ENCODE measurements at regions not wholly inside any gene's neighbourhood (a gene's known extent, or its start where the extent isn't known, plus 50 kb on each side); places are given as distances from the start of the nearest gene placed in this dataset.
"Not testable (repeated sequence)": the region's sequence is repeated elsewhere in the genome, so short reads cannot be mapped to it uniquely, and the experiment has no call there.

- DNase-seq: no peak
Observed at GRCh38 chr9:99635032-99635431, 186.7 kb upstream of the NR4A3 start.

GRCh38 chr9:99637641-99638040 is 184.0 kb upstream of the NR4A3 start:
- no peak for DNase-seq

DNA sequence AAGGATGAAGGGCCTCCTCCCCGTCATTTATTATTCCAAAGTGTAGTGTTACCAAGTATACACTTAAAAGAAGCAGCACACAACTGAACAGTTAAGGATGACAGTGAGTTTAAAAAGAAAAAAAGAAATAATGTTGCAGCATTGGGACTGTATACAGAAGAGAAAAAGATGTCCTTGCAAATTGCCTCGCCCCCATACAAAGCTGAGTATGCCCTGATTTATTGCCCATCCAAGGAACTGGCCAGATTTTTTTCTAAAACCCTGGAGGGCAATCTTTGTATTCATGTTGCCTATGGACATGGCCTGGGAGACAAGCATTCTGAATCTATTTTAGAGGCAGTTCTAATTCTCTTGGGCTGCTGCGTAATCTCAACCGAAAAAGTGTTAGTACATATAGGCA is 182.7 kb upstream of the NR4A3 start:
- DNase-seq: no peak

GRCh38 chr9:99647604-99648003 is 174.1 kb upstream of the NR4A3 start:
- DNase-seq: no peak

GRCh38 chr9:99650187-99650874 is 171.4 kb upstream of the NR4A3 start:
- no peak for DNase-seq

DNA sequence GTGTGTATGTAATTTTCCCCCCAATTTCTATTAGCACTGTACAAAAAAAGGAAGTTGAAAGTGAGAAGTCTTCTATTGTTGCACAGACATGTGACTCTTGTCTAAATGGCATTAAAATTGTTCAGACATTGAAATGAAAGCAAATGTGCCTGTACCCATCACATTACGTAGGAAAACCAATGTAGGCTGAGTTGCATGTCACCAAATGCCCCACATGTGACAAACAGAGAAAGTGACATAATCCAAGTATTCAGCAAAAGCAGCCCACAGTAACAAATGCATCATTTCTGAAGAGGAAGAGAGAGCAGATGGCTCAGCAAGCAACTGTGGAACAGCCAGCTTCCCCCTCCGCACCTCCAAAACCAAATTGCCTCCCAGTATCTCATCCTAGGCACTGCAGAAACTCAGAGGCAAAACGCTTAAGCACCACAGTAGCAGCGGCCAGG is 161.5 kb upstream of the NR4A3 start:
- no peak for DNase-seq

GRCh38 chr9:99663297-99663696 is 158.4 kb upstream of the NR4A3 start:
- DNase-seq: no peak

DNA sequence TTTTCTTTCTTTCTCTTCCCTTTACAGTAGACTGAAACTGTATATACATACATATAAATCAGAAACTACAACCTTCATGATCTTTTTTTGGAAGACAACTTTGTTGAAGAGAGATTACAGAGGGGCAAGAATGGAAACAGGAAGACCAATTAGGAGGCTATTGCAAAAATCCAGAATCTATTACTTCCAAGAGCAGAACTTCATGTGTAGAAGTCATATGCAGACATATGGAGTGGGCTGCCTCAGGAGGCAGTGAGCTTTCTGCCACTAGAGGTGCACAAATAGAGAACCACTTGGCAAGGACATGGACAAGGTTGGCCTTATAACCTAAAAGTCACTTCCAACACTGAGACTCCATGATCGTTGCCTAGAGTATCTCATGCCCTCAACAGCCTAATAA is 157.8 kb upstream of the NR4A3 start:
- DNase-seq: no peak

- no peak for DNase-seq
Observed at GRCh38 chr9:99666571-99666970, 155.1 kb upstream of the NR4A3 start.

DNA sequence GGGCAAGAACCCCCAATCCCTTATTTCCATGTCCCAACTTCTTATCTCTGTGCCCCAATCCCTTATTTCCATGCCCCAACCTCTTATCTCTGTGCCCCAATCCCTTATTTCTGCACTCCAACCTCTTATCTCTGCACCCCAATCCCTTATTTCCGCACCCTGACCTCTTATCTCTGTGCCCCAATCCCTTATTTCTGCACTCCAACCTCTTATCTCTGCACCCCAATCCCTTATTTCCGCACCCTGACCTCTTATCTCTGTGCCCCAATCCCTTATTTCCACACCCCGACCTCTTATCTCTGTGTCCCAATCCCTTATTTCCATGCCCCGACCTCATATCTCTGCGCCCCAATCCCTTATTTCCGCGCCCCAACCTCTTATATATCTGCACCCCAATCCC is 150.8 kb upstream of the NR4A3 start:
- DNase-seq: not testable (repeated sequence)

DNA sequence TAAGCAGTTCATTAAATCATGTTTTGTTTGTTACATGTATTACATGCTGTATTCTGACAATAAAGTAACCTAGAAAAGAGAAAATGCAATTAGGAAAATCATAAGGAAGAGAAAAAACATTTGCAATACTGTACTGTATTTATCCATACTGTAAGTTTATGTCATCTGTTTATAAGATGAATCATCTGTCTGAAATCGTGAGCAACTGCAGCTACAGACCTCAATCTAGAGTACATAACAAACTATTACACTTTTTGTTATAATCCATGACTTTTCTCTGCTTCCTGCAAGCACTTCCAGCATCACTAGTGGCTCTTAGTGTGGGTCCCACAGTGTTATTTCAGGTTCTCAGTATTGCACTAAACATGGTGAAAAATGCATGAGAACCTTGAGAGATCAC is 144.4 kb upstream of the NR4A3 start:
- no peak for DNase-seq

- no peak for DNase-seq
Observed at GRCh38 chr9:99678566-99678965, 143.1 kb upstream of the NR4A3 start.

- no peak for DNase-seq
Observed at GRCh38 chr9:99680191-99680590, 141.5 kb upstream of the NR4A3 start.

DNA sequence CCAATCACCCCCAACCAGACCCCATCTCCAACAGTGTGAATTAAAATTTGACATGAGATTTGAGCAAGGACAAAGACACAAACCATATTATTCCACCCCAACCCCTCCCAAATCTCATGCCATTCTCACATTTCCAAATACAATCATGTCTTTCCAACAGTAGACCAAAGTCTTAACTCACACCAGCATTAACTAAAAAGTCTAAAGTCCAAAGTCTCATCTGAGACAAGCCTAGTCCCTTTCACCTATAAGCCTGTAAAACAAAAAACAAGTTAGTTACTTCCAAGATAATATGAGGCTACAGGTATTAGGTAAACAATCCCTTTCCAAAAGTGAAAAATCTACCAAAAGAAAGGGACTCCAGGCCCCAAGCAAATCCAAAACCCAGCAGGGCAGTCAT is 140.6 kb upstream of the NR4A3 start:
- DNase-seq: no peak

GRCh38 chr9:99682378-99682777 is 139.3 kb upstream of the NR4A3 start:
- DNase-seq: no peak

GRCh38 chr9:99682870-99683269 is 138.8 kb upstream of the NR4A3 start:
- no peak for DNase-seq

DNA sequence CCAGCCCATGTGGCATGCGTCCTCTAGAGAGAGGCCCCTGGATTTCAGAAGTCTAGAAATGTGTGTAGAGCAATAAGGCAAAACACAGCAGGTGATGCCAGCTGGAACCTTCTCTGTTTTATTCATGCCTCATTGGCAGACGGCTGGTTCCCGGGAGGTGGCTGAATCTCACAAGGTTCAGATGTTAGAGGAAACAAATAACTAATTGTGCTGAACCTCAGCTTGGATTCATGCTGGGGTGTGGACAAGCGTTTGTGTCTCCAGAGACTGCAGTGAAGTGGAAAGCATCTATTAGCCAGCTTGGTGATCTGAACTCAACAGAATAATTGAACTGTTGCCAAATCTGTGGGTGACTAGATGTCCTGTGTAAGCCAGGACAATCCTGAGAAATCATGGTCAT is 131.1 kb upstream of the NR4A3 start:
- no peak for DNase-seq

GRCh38 chr9:99693888-99694287 is 127.8 kb upstream of the NR4A3 start:
- no peak for DNase-seq

DNA sequence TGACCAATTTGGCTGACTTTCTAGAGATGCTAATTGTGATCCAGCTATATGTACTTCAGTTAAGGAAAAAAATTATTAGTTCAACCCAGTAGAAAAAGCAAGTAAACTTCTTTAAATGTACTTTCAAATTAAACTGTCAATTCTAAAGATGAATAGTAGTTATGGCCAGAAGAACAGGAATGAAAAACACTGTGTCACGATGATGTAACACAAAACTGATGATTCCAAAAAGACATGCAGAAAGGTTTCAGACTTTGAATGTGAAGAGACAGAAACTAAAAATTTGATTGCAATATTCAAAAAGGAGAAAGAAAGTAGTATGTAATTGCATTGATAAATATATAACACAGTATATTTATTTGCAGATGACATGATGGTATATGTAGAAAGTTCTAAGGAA is 127.3 kb upstream of the NR4A3 start:
- no peak for DNase-seq

- DNase-seq: no peak
Observed at GRCh38 chr9:99699396-99699795, 122.3 kb upstream of the NR4A3 start.

GRCh38 chr9:99712214-99712613 is 109.5 kb upstream of the NR4A3 start:
- DNase-seq: no peak

DNA sequence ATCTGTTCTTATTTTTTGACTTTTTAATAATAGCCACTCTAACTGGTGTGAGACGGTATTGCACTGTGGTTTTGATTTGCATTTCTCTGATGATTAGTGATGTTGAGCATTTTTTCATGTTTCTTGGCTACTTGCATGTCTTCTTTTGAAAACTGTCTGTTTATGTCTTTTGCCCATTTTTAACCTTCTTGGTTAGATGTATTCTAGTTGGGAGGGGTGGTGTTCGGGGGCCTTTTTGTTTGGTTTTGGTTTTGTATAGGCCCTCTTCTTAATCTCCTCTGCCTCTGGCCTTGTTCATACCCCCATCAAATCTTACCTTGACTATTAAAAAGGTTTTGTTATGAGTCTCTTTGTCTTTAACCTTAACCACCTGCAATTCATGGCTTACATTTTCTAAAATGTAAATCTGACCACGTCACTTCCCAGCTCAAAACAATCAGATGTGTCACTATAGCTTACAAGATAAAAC is 107.8 kb upstream of the NR4A3 start:
- no peak for DNase-seq

DNA sequence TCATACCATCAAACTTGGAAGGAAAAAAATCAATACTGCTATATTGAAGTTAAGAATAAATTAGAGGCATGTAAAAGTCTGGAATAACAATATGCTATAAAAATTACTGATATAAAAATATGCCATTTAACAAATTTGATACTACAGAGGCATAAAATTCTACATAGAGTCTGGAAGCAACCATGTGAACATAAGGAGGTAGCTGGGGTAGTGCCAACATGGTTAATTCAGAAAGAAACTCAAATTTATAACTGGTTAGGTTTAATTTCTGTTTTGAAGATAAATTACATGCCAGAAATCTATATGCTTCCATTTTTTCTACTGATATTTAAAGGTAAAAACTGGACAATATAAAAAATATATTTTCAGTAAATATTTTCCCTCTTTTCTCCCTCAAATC is 103.1 kb upstream of the NR4A3 start:
- no peak for DNase-seq

DNA sequence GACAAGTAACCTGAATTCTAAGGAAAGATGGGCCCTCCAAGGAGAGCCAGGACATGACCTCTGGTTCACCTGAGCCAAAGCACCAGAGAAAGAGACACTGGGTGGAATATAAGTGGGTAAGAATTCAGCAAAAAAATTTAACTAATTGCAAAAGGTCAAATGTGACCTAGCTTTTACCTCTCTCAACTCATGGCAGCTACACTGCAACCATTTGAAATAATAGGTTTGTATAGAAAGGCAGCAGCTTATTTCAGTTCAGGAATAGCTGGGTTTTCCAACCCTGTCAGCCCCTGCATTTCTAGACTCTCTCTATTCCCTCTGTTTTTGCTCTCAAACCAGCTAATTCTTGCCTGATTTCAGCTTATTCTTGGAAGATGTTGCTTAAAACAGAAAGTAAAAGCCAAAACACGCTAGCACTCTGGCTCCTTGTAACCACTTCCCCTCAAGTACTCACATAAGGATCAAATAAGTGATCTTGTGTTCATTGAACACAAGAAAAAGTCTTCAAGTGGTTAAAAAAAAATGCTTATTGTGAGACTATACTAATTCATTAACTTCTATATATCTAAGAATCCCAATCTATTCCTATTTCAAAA is 101.1 kb upstream of the NR4A3 start:
- no peak for DNase-seq

DNA sequence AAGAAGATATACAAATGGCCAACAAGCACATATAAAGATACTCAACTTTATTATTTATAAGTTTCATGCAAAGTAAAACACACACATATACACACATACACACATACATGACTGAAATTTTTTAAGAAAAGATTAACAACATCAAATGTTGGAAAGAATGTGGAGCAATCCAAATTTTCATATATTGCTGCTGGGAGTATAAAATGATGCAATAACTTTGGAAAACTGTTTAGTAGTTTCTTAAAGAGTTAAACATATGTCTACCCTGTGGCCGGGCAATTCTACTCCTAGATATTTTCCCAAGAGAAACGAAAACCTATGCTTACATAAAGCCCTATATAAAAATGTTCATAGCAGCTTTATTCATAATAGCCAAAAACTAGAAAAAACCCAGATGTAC is 99.8 kb upstream of the NR4A3 start:
- DNase-seq: no peak
